GM19455 (cell line): ENCODE measurements at regions not wholly inside any gene's neighbourhood (a gene's known extent, or its start where the extent isn't known, plus 50 kb on each side); places are given as distances from the start of the nearest gene placed in this dataset.

Source experiments
- ATAC-seq: cut with Tn5 transposase; IDR thresholded peaks from one replicate; pipeline ENCODE4 v1.9.1; 2021; ENCODE audit not compliant: unreplicated experiment

- ATAC-seq = no peak
These were observed 227.8 kb upstream of the KLF6 start for GRCh38 chr10:4012848-4013247.

GRCh38 chr10:4011136-4011812 lies 226.3 kb upstream of the KLF6 start:
- ATAC-seq = no peak

- no peak for ATAC-seq
These were observed 223.8 kb upstream of the KLF6 start for GRCh38 chr10:4008676-4009382.

GRCh38 chr10:4007771-4008170 lies 222.8 kb upstream of the KLF6 start:
- no peak for ATAC-seq

GRCh38 chr10:4006858-4007257 lies 221.8 kb upstream of the KLF6 start:
- no peak for ATAC-seq

GRCh38 chr10:4006051-4006450 lies 221.0 kb upstream of the KLF6 start:
- ATAC-seq = no peak

- ATAC-seq = no peak
These were observed 220.0 kb upstream of the KLF6 start for GRCh38 chr10:4004990-4005389.

GRCh38 chr10:4004144-4004543 lies 219.1 kb upstream of the KLF6 start:
- no peak for ATAC-seq

- no peak for ATAC-seq
These were observed 218.5 kb upstream of the KLF6 start for GRCh38 chr10:4003348-4003973.

- ATAC-seq = no peak
These were observed 216.8 kb upstream of the KLF6 start for GRCh38 chr10:4001811-4002210.

GRCh38 chr10:3999642-4000041 lies 214.6 kb upstream of the KLF6 start:
- no peak for ATAC-seq

- ATAC-seq = no peak
These were observed 211.7 kb upstream of the KLF6 start for GRCh38 chr10:3996697-3997096.

GRCh38 chr10:3995302-3996210 lies 210.5 kb upstream of the KLF6 start:
- ATAC-seq = no peak

GRCh38 chr10:3992382-3993178 lies 207.6 kb upstream of the KLF6 start:
- no peak for ATAC-seq

- ATAC-seq = no peak
These were observed 205.3 kb upstream of the KLF6 start for GRCh38 chr10:3990307-3990706.

- ATAC-seq = no peak
These were observed 202.3 kb upstream of the KLF6 start for GRCh38 chr10:3987143-3987974.

- no peak for ATAC-seq
These were observed 201.6 kb upstream of the KLF6 start for GRCh38 chr10:3986493-3987142.

GRCh38 chr10:3982746-3983442 lies 197.9 kb upstream of the KLF6 start:
- no peak for ATAC-seq
